ENCODE measurements at regions not wholly inside any gene's neighbourhood (a gene's known extent, or its start where the extent isn't known, plus 50 kb on each side); places are given as distances from the start of the nearest gene placed in this dataset.
"Not testable (repeated sequence)": the region's sequence is repeated elsewhere in the genome, so short reads cannot be mapped to it uniquely, and the experiment has no call there.

- no peak for DNase-seq
These were observed 50.9 kb upstream of the NXT1 start for GRCh38 chr20:23299673-23300050.

- no peak for DNase-seq
These were observed 51.5 kb upstream of the NXT1 start for GRCh38 chr20:23298926-23299672.

- DNase-seq: no peak
These were observed 52.4 kb upstream of the NXT1 start for GRCh38 chr20:23298155-23298554.

- DNase-seq: no peak
These were observed 53.5 kb upstream of the NXT1 start for GRCh38 chr20:23296841-23297701.

- DNase-seq: no peak
These were observed 54.7 kb upstream of the NXT1 start for GRCh38 chr20:23295934-23296333.

GRCh38 chr20:23294671-23295070 lies 55.9 kb upstream of the NXT1 start:
- DNase-seq: no peak

GRCh38 chr20:23294166-23294565 lies 56.4 kb upstream of the NXT1 start:
- DNase-seq: no peak

GRCh38 chr20:23293689-23294088 lies 56.9 kb upstream of the NXT1 start:
- no peak for DNase-seq

GRCh38 chr20:23292311-23292710 lies 58.3 kb upstream of the NXT1 start:
- DNase-seq: not testable (repeated sequence)

GRCh38 chr20:23291575-23292240 lies 58.9 kb upstream of the NXT1 start:
- DNase-seq: no peak

- DNase-seq: no peak
These were observed 59.6 kb upstream of the NXT1 start for GRCh38 chr20:23290761-23291574.

GRCh38 chr20:23289724-23290395 lies 60.7 kb upstream of the NXT1 start:
- DNase-seq: no peak

- DNase-seq: no peak
These were observed 61.3 kb upstream of the NXT1 start for GRCh38 chr20:23289249-23289648.

GRCh38 chr20:23287354-23288190 lies 63.0 kb upstream of the NXT1 start:
- no peak for DNase-seq

GRCh38 chr20:23286346-23286745 lies 64.2 kb upstream of the NXT1 start:
- DNase-seq: no peak

- DNase-seq: no peak
These were observed 65.1 kb upstream of the NXT1 start for GRCh38 chr20:23285536-23285935.

GRCh38 chr20:23284009-23284408 lies 66.6 kb upstream of the NXT1 start:
- no peak for DNase-seq

- DNase-seq: no peak
These were observed 67.3 kb upstream of the NXT1 start for GRCh38 chr20:23283096-23283850.

- DNase-seq: no peak
These were observed 68.0 kb upstream of the NXT1 start for GRCh38 chr20:23282546-23282945.

Measured in anterior cingulate cortex (tissue), 58 donors.